CD4-positive, alpha-beta T cell treated with Interleukin-12 subunit alpha and Interleukin-12 subunit beta, for 1 hour (primary cell): ENCODE measurements at regions not wholly inside any gene's neighbourhood (a gene's known extent, or its start where the extent isn't known, plus 50 kb on each side); places are given as distances from the start of the nearest gene placed in this dataset.

Experiments used
- DNase-seq: peaks from one replicate; pipeline ENCODE4 v3.0.0-alpha.2; 2020

GRCh38 chr19:29093553-29093908 lies 119.4 kb downstream of the UQCRFS1 start:
- DNase-seq = no peak

DNA sequence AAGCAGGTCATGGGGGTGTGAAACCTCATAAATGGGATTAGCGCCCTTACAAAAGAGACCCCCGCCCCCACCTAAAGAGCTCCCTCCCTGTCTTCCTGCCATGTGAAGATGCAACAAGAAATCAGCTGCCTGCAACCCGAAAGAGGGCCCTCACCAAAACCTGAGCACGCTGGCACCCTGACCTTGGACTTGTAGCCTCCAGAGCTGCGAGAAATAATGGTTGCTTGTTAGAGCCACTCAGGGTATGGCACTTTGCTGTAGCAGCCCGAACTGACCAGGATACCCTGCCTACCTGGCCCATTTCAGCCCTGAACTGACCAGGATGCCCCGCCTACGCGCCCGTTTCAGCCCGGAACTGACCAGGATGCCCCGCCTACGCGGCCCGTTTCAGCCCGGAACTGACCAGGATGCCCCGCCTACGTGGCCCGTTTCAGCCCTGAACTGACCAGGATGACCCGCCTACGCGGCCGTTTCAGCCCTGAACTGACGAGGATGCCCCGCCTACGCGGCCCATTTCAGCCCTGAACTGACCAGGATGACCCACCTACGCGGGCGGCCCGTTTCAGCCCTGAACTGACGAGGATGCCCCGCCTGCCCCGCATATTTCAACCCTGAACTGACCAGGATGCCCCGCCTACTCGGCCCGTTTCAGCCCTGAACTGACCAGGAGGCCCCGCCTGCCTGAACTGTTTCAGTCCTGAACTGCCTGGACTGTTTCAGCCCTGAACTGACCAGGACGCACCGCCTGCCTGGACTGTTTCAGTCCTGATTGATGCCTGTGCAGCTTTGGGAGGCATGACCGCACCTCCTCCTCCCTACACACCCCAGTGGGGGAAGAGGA lies 120.0 kb downstream of the UQCRFS1 start:
- DNase-seq = no peak

GRCh38 chr19:29090783-29091526 lies 122.0 kb downstream of the UQCRFS1 start:
- no peak for DNase-seq

GRCh38 chr19:29089315-29089870 lies 123.6 kb downstream of the UQCRFS1 start:
- no peak for DNase-seq

DNA sequence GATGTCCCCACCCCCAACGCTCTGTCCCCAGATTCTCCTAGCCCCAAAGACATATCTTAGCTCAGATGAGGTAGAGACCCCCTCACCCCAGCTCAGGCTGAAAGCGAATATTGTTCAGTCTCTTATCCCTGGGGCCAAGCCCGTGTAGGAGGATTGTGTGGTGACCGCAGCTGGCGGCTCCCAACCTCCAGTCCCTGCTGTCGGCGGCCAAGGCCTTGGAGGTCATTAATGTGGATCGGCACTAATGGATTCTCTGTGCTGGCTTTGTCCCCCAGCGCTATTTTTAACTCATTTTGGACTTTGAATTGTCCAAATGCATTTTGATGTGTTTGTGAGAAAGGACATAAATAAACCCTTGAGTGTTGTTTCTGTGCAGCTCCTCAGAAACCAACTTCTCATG lies 124.2 kb downstream of the UQCRFS1 start:
- DNase-seq = no peak

GRCh38 chr19:29086646-29087045 lies 126.3 kb downstream of the UQCRFS1 start:
- no peak for DNase-seq

DNA sequence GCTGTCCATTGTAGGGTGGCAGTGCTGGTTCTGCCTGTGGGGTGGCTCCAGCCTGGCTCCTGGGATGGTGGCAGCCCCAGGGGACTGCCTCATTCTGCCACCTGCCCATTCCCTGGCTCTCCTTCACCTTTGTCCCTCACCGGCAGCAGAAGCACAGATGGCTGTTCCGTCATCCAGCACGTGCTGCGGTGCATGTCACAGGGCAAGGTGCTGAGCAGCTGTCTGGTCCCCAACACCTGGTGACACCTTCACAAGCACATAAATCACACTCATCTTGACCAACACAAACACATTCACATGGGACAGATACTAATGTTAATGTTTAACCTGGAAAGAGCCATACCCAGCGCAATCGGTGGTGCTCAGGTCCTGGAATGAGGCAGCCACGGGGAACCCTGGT lies 126.8 kb downstream of the UQCRFS1 start:
- no peak for DNase-seq

- DNase-seq = no peak
Measured at GRCh38 chr19:29085630-29086029, 127.3 kb downstream of the UQCRFS1 start.

- no peak for DNase-seq
Measured at GRCh38 chr19:29085206-29085605, 127.7 kb downstream of the UQCRFS1 start.

DNA sequence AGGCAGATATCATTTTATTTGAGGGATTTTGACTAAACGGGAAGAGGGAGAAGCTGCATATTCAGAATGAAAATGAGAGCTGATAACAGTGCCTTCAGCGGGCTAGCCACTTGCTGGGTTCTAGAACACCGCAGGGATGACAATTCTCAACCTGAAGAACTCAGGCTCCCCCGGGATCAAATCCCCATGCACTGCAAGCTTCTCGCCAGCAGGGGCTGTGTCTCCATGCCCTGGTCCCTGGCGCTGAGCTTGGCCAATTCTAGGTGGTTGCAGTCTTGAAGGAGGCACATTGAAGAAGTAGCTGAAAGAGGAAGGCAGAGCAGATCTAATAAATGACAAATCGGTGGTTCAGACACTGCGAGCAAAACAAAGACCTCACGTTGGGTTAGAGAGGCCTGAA lies 128.7 kb downstream of the UQCRFS1 start:
- DNase-seq = no peak

GRCh38 chr19:29083863-29084262 lies 129.1 kb downstream of the UQCRFS1 start:
- no peak for DNase-seq

DNA sequence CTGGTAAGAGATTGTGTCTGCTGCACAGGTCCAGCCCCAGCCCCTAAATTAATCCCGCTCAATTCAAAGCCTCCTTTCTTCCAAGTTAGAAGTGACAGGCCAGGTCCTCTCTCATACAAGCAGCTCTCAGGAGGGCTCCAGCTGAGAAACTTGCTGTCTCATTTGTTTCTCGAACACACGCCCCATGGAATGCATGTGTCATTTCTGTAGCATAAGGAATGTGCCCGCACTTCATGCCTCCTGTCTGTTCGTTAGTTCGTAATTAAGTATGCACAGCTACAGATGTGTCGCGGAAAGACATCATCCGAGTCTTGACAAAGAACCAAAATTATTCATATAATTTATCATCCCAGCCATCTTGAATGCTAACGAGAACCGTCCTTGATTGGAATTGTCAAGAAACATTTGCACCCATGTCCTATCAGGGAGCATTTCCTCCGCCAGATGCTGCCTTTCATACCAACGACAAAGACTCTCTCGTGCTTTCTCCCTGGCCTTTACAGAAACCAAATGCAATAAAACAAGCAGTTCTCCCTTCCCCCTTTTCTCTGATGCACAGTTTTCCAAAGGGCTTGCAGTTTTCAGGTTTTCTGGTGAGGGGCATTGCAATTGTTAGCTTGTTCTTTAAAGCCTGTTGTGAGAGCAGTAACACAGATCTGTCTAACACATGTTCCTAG lies 133.5 kb downstream of the UQCRFS1 start:
- DNase-seq = no peak

GRCh38 chr19:29076963-29077362 lies 136.0 kb downstream of the UQCRFS1 start:
- DNase-seq = no peak

- DNase-seq = no peak
Measured at GRCh38 chr19:29076161-29076560, 136.8 kb downstream of the UQCRFS1 start.

- no peak for DNase-seq
Measured at GRCh38 chr19:29075149-29075548, 137.8 kb downstream of the UQCRFS1 start.

- DNase-seq = no peak
Measured at GRCh38 chr19:29074579-29074978, 138.4 kb downstream of the UQCRFS1 start.

GRCh38 chr19:29067831-29068230 lies 145.1 kb downstream of the UQCRFS1 start:
- DNase-seq = no peak

DNA sequence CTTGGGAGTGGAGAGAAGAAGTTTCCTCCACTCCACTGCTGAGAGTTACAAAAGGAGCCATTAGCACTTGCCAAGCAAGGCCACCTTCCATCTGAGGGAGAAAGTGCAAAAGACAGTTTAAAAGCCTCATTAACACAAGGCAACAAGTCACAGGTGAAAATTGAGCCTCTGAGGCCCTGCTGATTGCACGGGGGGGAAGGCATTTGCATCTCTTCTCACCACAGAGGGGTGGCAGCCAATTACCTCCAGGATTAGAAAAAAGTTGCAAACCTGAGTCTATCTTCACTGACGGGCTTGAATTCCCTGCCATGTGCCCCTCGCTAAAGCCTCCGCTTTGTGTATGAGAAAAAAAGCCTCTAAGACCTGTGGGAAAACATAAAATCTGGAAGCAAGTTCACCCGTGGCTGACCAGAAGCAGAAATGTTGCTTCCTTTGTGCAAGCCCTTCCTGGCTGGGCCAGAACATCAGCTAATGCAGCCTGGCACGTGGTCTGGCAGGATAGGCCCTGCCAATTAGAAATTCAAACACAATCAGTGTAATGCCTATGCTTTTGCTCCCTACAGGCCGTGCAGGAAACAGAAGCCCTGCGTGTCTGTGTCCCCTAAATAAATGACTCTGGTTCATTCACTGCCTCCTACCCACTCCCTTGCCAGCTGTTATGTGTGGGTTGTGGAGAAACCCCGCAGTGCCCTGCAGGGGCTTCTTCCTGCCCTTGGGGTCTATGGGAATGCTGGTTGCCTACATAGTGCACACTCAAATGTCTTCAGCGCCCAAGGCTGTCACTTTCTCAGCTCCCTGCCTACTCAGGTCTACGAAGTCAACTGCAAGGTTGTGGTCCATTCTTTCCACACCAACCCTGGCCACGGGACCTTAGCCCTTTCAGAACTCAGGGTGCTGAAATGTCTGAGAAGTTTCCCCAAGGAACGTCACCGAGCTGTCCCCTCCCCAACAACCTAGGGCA lies 150.2 kb downstream of the UQCRFS1 start:
- DNase-seq = no peak

DNA sequence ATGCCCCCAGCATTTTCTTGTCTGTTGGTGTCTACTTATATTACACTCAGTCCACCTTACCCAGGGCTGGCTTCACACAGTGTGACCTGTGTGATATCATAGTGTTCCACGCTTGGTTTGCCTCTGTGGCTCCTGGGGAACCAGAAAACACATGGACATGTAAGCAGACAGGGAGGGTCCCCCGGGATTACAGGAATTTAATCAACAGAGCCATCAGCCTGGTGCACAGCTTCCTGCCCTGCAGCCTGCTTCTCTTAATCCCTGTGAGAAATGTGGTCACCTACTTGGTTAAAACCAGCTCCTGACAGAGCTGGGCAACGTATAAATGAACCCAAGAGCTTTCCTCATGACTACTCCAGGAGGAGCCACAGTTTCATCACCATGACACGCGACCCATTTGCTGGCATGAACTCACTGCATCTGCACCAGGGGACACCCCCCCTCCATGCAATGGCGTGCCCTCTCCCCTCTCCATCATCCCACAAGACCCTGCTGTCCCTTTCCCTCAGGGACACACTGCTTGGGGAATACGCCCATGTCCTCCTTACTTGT lies 152.1 kb downstream of the UQCRFS1 start:
- DNase-seq = no peak

DNA sequence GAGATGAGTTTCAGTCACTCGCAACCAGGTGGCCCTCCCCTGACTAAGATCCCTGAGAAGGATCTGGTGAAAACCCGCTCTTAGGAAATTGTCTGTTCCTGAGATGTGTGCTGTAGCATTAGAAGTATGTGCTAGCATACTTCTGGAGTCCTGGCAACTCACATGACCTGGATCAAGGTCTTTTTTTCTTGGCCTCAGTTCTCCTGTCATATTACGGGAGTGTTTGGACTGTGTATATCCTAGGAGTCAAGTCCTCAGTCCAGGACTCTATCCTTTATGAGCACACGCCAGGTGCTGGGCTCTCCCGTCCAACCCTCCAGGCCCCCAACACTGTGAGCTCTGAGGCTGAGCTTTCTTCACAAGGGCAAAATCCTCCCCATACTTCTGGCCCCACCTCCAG lies 156.4 kb downstream of the UQCRFS1 start:
- no peak for DNase-seq

DNA sequence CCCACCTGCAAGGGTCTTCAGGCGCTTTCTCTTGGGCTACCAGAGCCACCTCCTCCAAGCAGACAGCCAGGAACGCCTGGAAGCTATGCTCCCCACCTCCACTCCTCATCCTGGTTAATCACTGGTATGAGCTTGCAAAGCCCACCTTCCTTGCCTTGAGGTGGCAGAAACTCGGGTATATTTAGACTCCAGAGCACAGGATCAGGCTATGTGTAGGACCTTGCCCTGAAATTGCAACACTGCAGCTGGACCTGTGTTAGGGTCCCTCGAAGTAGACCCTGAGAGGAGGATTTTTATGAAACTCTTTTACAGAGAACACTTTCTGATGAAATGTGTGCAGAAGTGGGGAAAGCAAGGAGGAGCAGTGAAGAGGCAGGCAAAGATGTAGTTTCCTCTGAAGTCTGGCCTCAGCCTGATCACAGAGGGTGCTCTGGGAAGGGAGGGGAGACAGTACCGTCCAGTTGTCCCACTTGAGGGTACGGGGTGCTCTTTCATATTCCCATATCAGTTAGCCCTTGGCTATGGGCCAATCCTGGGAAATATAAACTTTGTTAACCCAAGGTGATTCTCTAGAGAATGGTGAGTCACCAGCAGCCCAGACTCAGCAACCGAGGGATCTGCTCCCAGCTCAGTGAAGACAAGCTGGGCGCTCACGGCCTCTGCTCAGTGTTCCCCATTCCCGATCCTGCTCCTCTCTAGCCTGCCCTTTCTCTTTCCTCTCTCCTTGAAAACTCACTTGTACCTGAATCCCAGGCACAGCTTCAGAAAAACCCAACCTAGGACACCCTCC lies 157.9 kb downstream of the UQCRFS1 start:
- no peak for DNase-seq
